Tongue (tissue), 1 donor: ENCODE measurements at regions not wholly inside any gene's neighbourhood (a gene's known extent, or its start where the extent isn't known, plus 50 kb on each side); places are given as distances from the start of the nearest gene placed in this dataset.
"Not testable (repeated sequence)": the region's sequence is repeated elsewhere in the genome, so short reads cannot be mapped to it uniquely, and the experiment has no call there.

Experiments
- DNase-seq: peaks from one replicate; pipeline ENCODE4 v3.0.0-alpha.2; 2015

GRCh38 chr14:43687921-43688320, 819.2 kb downstream of the FSCB start:
- peak; percentile 29 for DNase-seq

GRCh38 chr14:43677581-43677980, 829.5 kb downstream of the FSCB start:
- no peak for DNase-seq

GRCh38 chr14:43674273-43674672, 832.8 kb downstream of the FSCB start:
- DNase-seq: no peak

- no peak for DNase-seq
Measured at GRCh38 chr14:43671716-43672485, 835.2 kb downstream of the FSCB start.

GRCh38 chr14:43669355-43669754, 837.7 kb downstream of the FSCB start:
- no peak for DNase-seq

- no peak for DNase-seq
Measured at GRCh38 chr14:43665570-43666267, 841.4 kb downstream of the FSCB start.

- DNase-seq: not testable (repeated sequence)
Measured at GRCh38 chr14:43655194-43655593, 851.9 kb downstream of the FSCB start.

GRCh38 chr14:43651896-43652295, 855.2 kb downstream of the FSCB start:
- DNase-seq: peak; percentile 40

- no peak for DNase-seq
Measured at GRCh38 chr14:43651185-43651787, 855.8 kb downstream of the FSCB start.

- DNase-seq: no peak
Measured at GRCh38 chr14:43649508-43649907, 857.6 kb downstream of the FSCB start.

GRCh38 chr14:43647302-43647701, 859.8 kb downstream of the FSCB start:
- no peak for DNase-seq

GRCh38 chr14:43640718-43641267, 866.3 kb downstream of the FSCB start:
- DNase-seq: no peak

- no peak for DNase-seq
Measured at GRCh38 chr14:43625294-43625693, 881.8 kb downstream of the FSCB start.

GRCh38 chr14:43621282-43621681, 885.8 kb downstream of the FSCB start:
- DNase-seq: no peak

- no peak for DNase-seq
Measured at GRCh38 chr14:43595096-43595772, 911.8 kb downstream of the FSCB start.

GRCh38 chr14:43591776-43592175, 915.3 kb downstream of the FSCB start:
- no peak for DNase-seq

GRCh38 chr14:43587183-43587582, 919.9 kb downstream of the FSCB start:
- DNase-seq: no peak

GRCh38 chr14:43579671-43580070, 927.4 kb downstream of the FSCB start:
- no peak for DNase-seq

- no peak for DNase-seq
Measured at GRCh38 chr14:43568022-43568421, 939.1 kb downstream of the FSCB start.

- no peak for DNase-seq
Measured at GRCh38 chr14:43548368-43548767, 958.7 kb downstream of the FSCB start.

- not testable (repeated sequence) for DNase-seq
Measured at GRCh38 chr14:43547596-43547995, 959.5 kb downstream of the FSCB start.

GRCh38 chr14:43541356-43541755, 965.7 kb downstream of the FSCB start:
- no peak for DNase-seq

GRCh38 chr14:43540948-43541347, 966.1 kb downstream of the FSCB start:
- DNase-seq: no peak
